HG03460 (cell line): ENCODE measurements at regions not wholly inside any gene's neighbourhood (a gene's known extent, or its start where the extent isn't known, plus 50 kb on each side); places are given as distances from the start of the nearest gene placed in this dataset.

Source experiments
- ATAC-seq: cut with Tn5 transposase; IDR thresholded peaks from one replicate; pipeline ENCODE4 v1.9.1; 2021; ENCODE audit not compliant: unreplicated experiment

- ATAC-seq = no peak
Observed at GRCh38 chr13:54162069-54162468, 1133.5 kb downstream of the OLFM4 start.

- no peak for ATAC-seq
Observed at GRCh38 chr13:54165581-54166215, 1137.1 kb downstream of the OLFM4 start.

DNA sequence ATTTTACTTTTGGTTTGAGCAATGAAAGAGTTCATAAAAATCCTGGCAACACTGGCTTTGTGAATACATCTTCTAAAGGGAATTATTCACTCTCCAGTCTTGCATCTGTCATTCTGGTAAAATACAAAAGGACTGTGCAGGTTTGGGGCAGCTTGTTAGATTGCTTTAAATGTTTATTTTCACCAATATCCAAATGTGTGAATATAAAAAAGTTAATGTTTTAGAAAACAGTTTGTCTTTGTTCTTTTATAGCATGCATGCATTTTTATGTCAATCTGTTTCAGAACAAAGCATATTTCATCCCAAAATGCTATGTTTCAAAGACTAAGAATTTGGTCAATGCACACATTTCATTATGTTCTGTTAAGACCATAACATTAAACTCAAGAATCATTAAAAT lies 1145.4 kb downstream of the OLFM4 start:
- ATAC-seq = no peak

GRCh38 chr13:54175466-54175865 lies 1146.9 kb downstream of the OLFM4 start:
- ATAC-seq = no peak

DNA sequence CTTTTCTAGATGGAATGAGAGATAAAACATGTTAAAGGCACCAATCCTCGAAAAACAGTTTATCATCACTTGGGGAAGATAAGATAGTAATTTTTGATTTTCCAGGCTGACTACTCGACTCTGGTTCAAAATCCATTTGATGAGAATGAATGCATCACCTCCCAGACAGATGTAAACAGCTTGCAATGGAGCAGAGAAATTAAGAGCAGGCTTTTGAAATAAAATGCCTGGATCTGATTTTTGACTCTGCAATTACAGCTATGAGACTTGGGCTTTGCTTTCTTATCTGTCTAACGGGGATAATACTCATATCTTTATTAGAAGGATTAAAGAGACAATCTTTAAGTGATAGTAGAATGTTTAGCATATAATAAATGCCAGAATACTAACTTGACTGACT lies 1148.9 kb downstream of the OLFM4 start:
- no peak for ATAC-seq

- ATAC-seq = no peak
Observed at GRCh38 chr13:54183166-54183565, 1154.6 kb downstream of the OLFM4 start.

DNA sequence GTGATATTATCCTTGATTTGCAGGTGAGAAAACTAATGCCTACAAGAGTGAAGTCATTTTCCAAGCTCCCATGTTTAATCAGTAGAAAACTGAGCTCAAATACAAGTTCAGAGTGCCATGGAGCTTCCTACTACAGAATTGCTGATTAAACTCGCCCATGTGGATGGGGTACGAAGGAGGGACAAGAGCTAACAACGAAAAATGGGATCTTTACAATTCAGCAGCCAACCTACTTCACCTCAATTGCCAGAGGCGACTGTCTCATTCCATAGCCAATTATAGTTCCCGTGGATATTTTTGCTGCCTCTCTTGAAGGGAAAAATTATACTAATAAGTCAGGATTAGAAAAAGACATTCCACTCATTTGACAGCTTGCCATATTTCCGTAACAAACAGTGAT lies 1155.1 kb downstream of the OLFM4 start:
- ATAC-seq = no peak

- no peak for ATAC-seq
Observed at GRCh38 chr13:54184576-54184975, 1156.0 kb downstream of the OLFM4 start.

DNA sequence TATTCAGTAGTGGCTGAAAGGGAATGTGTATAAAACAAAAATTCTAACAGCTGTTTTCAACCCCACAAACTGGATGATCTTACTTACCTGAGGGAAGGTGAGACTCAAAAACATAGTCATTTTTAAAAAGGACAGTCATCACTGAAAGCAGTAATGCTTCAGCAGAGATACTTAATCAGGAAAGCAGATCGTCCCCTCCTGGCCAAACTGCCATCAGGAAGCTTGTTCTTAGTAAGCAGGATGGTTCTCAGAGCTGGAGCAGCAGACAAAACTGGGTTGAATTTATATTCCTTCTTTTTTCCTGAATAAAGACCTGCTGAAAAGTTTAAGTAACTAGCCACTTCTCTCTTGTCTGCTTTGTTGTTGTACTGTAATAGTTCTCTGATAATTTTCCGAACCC lies 1156.5 kb downstream of the OLFM4 start:
- no peak for ATAC-seq

DNA sequence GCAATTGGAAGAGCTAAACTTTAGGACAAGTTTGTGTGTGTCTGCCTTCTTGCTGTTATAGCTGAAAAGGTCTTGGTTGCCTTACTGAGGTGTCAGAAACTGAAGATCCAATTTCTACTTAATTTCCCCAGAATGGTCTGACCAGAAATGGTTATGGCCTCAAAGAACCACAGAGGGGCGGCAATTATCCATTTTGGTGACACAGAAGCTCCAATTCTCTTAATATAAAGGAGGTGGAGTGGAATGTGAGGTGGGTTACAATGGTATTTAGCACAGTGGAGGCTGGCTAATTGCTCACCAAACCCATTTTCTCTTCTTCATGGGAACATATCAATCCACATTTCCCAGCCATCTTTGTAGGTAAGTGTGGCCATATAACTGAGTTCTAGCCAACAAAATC lies 1157.2 kb downstream of the OLFM4 start:
- ATAC-seq = no peak

- no peak for ATAC-seq
Observed at GRCh38 chr13:54187461-54187860, 1158.8 kb downstream of the OLFM4 start.

- no peak for ATAC-seq
Observed at GRCh38 chr13:54194233-54195024, 1165.8 kb downstream of the OLFM4 start.

DNA sequence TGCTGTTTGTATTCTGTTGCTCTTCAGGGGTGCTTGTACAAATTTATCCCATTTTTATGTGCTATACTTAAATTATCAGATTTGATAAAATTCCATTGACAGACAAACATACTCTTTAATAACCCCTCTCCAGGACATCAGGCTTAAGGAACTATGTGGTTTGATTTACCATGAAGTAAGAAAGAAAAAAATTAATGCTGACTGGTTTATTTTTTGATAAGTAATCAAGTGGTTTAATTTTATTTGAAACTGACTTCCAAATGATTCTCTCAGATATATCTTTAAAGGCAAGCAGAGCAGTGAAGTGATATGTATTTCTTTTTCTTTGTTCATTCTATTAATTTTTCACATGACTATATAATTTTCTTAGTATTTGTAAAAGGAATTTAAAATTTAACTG lies 1168.1 kb downstream of the OLFM4 start:
- no peak for ATAC-seq

- ATAC-seq = no peak
Observed at GRCh38 chr13:54198911-54199310, 1170.3 kb downstream of the OLFM4 start.

- ATAC-seq = no peak
Observed at GRCh38 chr13:54206626-54207025, 1178.0 kb downstream of the OLFM4 start.

GRCh38 chr13:54210397-54211049 lies 1181.9 kb downstream of the OLFM4 start:
- no peak for ATAC-seq

GRCh38 chr13:54216221-54216620 lies 1187.6 kb downstream of the OLFM4 start:
- no peak for ATAC-seq

DNA sequence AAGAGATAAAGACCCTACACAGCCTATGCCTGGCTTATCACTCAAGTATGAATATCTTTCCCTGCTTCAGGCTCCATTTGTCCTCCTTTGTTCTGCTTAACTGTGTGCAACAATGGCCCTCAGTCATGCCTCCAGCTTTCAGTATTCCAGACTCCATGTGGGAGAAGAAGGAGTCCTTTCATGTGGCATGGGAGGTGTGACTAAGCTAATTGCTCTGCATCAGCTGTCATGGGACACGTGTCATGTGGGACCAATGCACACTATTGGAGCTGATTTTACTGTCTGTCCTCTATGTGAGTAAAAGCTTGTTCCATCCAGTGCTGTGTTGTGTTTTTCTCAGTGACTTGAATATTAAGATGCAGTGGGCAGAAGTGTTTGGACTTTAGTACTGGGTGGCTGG lies 1198.3 kb downstream of the OLFM4 start:
- no peak for ATAC-seq

GRCh38 chr13:54232700-54233099 lies 1204.1 kb downstream of the OLFM4 start:
- ATAC-seq = no peak

- no peak for ATAC-seq
Observed at GRCh38 chr13:54234607-54235006, 1206.0 kb downstream of the OLFM4 start.

- ATAC-seq = no peak
Observed at GRCh38 chr13:54241719-54242118, 1213.1 kb downstream of the OLFM4 start.

DNA sequence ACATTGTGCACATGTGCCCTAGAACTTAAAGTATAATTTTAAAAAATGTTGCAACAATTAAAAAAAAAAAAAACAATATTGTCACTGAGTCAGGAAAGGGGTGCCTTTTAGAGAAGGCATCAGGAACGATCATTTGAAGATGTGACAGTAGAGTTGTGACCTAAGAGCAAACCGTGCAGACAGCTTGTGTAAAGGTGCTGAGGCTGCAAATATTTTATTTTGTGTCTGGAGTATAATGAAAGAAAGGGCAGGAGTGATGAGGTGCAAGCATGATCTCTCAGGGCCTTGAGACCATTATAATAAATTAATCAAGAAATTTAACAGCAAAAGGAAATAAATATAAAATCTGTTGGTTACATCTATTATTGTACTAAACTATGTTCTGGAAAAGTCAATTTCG lies 1219.7 kb downstream of the OLFM4 start:
- ATAC-seq = no peak
